ENCODE measurements at regions not wholly inside any gene's neighbourhood (a gene's known extent, or its start where the extent isn't known, plus 50 kb on each side); places are given as distances from the start of the nearest gene placed in this dataset.
"Not testable (repeated sequence)": the region's sequence is repeated elsewhere in the genome, so short reads cannot be mapped to it uniquely, and the experiment has no call there.

DNA sequence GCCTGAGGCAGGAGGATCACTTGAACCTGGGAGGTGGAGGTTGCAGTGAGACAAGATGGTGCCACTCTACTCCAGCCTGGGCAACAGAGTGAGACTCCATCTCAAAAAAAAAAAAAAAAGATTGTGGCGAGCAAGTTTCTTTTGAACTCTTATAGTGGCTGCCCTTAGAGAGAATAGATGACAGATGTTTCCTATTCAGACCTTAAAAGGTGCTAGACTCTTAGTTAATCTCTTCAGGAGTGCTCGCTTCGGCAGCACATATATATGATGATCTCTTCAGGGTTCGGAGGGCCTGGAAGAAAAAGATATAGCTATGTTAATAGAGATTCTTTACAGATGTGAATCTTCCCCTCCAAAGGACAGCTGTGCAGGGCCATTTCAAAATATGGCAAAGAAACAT lies 73.1 kb upstream of the AMN1 start:
- Histone ChIP-seq H3K4me3 (replicated peaks in 1 of 3) (no peak overlapping the region), H3K36me3 (no peaks in the 10 kb centered on the region), H3K27me3 (no peaks in the 10 kb centered on the region), H3K4me1 (no peaks in the 10 kb centered on the region), H3K9me3 (no peaks in the 10 kb centered on the region), H3K27ac (no peak overlapping the region)
- DNase-seq = no peak
- intact Hi-C loops (cut with DNase I) = no loop called here
- TF ChIP-seq CTCF (IDR thresholded peaks at IDR 0.05) (no peak), POLR2A (IDR thresholded peaks at IDR 0.05) (no peak)
- 93 to 94% methylated on average over 4 of the region's 4 CpGs for WGBS, 2 donors

DNA sequence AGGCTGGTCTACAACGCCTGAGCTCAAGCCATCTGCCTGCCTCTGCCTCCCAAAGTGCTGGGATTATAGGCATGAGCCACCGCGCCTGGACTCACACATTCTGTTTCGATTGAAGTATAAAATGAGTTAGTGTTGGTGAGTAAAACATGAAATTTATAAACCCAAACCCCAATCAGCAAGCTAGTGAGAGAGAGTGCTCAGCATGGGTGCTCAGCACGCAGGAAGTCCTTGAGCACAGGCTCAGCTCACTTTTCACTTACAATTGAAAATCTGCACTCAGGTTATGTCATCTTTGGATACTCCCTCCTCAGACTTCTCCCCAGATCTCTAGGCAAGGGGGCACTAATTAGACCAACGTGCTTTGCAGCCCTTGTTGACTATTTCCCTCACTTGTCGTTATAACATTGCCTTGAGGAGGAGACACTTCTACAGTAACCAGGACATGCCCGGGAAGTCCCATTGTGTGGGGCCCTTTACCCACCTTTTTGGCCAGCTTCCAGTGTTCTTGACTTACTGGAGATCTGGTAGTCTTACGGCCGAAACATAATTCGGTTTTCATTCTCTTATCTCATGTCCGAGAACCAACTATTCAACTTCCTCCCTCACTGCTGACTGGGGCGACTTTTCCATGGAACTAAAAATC lies 68.5 kb upstream of the AMN1 start:
- H3K36me3 ChIP-seq = no peaks in the 10 kb centered on the region
- H3K27me3 ChIP-seq = no peaks in the 10 kb centered on the region
- no peak overlapping the region for H3K4me3 ChIP-seq (replicated peaks in 1 of 3)
- no peaks in the 10 kb centered on the region for H3K9me3 ChIP-seq
- 65 to 74% methylated on average over 13 of the region's 13 CpGs for WGBS, 2 donors
- H3K27ac ChIP-seq = no peak overlapping the region
- H3K4me1 ChIP-seq = no peaks in the 10 kb centered on the region
- DNase-seq = no peak
- intact Hi-C loops (cut with DNase I) = no loop called here
- no peak for TF ChIP-seq POLR2A (IDR thresholded peaks at IDR 0.05)

DNA sequence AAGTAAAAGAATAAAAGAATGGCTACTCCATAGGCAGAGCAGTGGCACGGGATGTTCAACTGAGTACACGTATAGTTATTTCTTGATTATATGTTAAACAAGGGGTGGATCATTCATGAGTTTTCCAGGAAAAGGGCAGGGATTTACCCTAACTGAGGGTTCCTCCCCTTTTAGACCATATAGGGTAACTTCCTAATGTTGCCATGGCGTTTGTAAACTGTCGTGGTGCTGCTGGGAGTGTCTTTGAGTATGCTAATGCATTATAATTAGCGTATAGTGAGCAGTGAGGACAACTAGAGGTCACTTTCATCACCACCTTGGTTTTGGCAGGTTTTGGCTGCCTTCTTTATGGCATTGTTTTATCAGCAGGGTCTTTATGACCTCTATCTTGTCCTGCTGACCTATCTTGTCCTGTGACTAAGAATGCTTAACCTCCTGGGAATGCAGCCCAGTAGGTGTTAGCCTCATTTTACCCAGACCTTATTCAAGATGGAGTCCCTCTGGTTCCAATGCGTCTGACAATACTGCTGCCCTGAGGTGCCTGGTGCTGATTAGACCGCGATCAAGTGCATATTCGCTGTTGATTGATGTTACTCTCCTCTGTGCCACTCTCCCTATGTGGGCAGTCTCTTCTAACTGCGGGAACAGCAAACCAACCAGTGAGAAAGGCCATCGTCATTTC lies 67.6 kb upstream of the AMN1 start:
- H3K36me3 ChIP-seq = no peaks in the 10 kb centered on the region

DNA sequence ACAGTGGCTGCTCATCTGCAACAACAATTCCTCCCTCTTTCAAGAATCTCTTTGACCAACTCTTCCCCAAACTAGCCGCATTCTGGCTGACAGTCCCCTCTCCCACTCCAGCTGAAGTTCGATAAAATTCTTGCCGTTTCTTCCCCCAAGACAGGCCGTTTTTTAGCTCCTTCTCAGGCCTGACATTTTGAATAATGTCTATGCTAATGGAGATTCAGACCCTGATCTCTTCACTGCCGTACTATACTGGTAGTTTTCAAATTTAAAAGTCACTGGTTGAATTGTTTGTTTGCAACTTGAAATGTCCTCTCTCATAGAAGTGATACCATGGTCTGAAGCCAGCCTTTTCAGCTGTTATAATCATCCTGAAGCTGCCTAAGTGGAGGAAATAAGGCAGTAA lies 65.9 kb upstream of the AMN1 start:
- H3K4me3 ChIP-seq (replicated peaks in 1 of 3) = no peak overlapping the region
- no peak for DNase-seq
- no peak overlapping the region for H3K27ac ChIP-seq
- H3K27me3 ChIP-seq = no peaks in the 10 kb centered on the region
- TF ChIP-seq POLR2A (IDR thresholded peaks at IDR 0.05) = no peak
- TF ChIP-seq CTCF (IDR thresholded peaks at IDR 0.05) = no peak
- intact Hi-C loops (cut with DNase I) = no loop called here
- no peaks in the 10 kb centered on the region for H3K9me3 ChIP-seq
- H3K36me3 ChIP-seq = no peaks in the 10 kb centered on the region
- H3K4me1 ChIP-seq = no peaks in the 10 kb centered on the region
- WGBS, 2 donors = 65 to 73% methylated on average over 5 of the region's 5 CpGs

More for the DNA sequence above, 67.6 kb upstream of the AMN1 start:
- H3K9me3 ChIP-seq = no peaks in the 10 kb centered on the region
- H3K4me3 ChIP-seq (replicated peaks in 1 of 3) = no peak overlapping the region
- H3K27me3 ChIP-seq = no peaks in the 10 kb centered on the region
- intact Hi-C loops (cut with DNase I) = no loop called here
- no peak overlapping the region for H3K27ac ChIP-seq
- no peaks in the 10 kb centered on the region for H3K4me1 ChIP-seq
- 94 to 97% methylated on average over 11 of the region's 11 CpGs for WGBS, 2 donors
- no peak for DNase-seq
- TF ChIP-seq CTCF (IDR thresholded peaks at IDR 0.05) (no peak), POLR2A (IDR thresholded peaks at IDR 0.05) (no peak)

GRCh38 chr12:31791265-31791664 lies 62.4 kb upstream of the AMN1 start:
- H3K4me3 ChIP-seq (replicated peaks in 1 of 3); H3K27ac ChIP-seq; H3K36me3 ChIP-seq; H3K27me3 ChIP-seq; DNase-seq; H3K9me3 ChIP-seq; H3K4me1 ChIP-seq; intact Hi-C loops (cut with DNase I): not testable (repeated sequence)
- WGBS, 2 donors = 94 to 97% methylated on average over 3 of the region's 3 CpGs

GRCh38 chr12:31790759-31791158 lies 61.9 kb upstream of the AMN1 start:
- H3K36me3 ChIP-seq = no peaks in the 10 kb centered on the region
- 0% methylated on average over 1 of the region's 1 CpG for WGBS, 2 donors
- no peak overlapping the region for H3K27ac ChIP-seq
- H3K9me3 ChIP-seq = no peaks in the 10 kb centered on the region
- no peaks in the 10 kb centered on the region for H3K4me1 ChIP-seq
- H3K27me3 ChIP-seq = no peaks in the 10 kb centered on the region
- TF ChIP-seq POLR2A (IDR thresholded peaks at IDR 0.05) (no peak), CTCF (IDR thresholded peaks at IDR 0.05) (no peak)
- intact Hi-C loops (cut with DNase I) = no loop called here
- H3K4me3 ChIP-seq (replicated peaks in 1 of 3) = no peak overlapping the region
- DNase-seq = no peak
